Uterus (tissue), 2 donors: ENCODE measurements at regions not wholly inside any gene's neighbourhood (a gene's known extent, or its start where the extent isn't known, plus 50 kb on each side); places are given as distances from the start of the nearest gene placed in this dataset.

Experiments used
- CTCF ChIP-seq, 4 experiments: fragments of 200-600 bp in 2 of 4; fragments of 450-650 bp in 2 of 4; sonication (generic) in 2 of 4; IDR thresholded peaks; one replicate each; pipeline ENCODE4 v1.5.1; 2016 to 2019; ENCODE audit warnings: antibody characterized with exemption in 4 of 4, mild to moderate bottlenecking in 2 of 4, moderate library complexity in 1 of 4
- POLR2A ChIP-seq, 2 donors: fragments of 450-650 bp; IDR thresholded peaks; one replicate each; pipeline ENCODE4 v1.6.1; 2016; ENCODE audit warnings: antibody characterized with exemption in 2 of 2, mild to moderate bottlenecking in 1 of 2, moderate library complexity in 1 of 2

GRCh38 chr14:94962166-94962575 is 192.3 kb upstream of the GSC start:
- TF ChIP-seq CTCF (IDR thresholded peaks at IDR 0.05): no peak
- TF ChIP-seq POLR2A (IDR thresholded peaks at IDR 0.05): no peak
